CD4-positive, alpha-beta T cell treated with Interleukin-4 for 1 hour (primary cell): ENCODE measurements at regions not wholly inside any gene's neighbourhood (a gene's known extent, or its start where the extent isn't known, plus 50 kb on each side); places are given as distances from the start of the nearest gene placed in this dataset.
"Not testable (repeated sequence)": the region's sequence is repeated elsewhere in the genome, so short reads cannot be mapped to it uniquely, and the experiment has no call there.

Source experiments
- DNase-seq, 2 donors: peaks; one replicate each; pipeline ENCODE4 v3.0.0-alpha.2; 2020 to 2022

DNA sequence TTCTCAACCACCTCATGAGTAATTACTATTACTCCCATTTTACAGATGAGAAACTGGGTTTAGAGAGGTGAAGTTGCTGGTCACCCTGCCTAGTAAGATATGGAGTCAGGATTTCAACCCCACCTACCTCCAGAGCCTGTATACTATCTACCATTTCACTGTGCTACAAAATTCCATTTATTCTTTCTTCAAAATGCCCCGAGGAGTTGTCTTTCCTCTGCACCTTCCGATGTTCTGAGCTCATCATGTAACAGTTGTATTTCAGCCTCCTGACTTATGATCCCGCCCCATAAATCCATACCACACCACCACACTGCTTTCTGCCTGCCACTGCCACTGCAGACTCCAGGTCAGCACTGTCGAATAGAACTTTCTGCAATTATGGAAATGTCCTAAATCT is 71.3 kb upstream of the SLC25A36 start:
- DNase-seq, result no peak

DNA sequence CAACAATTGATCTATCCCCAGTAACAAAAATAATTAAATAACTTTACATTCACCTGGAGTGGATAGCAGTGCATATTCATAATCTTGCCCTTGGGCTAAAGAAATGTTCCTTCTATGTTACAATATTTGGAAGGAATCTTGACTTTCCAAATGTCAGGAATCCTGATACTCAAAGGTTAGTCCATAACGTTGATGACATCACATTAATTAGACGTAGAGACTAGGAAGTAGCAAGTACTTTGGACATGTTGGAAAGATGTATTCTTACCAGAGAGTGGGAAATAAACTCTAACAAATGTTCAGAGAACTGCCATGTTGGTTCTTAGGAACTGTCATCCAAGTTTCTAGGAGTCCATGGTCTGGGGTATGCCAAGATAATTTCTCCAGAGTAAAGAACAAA is 70.6 kb upstream of the SLC25A36 start:
- DNase-seq, result no peak

DNA sequence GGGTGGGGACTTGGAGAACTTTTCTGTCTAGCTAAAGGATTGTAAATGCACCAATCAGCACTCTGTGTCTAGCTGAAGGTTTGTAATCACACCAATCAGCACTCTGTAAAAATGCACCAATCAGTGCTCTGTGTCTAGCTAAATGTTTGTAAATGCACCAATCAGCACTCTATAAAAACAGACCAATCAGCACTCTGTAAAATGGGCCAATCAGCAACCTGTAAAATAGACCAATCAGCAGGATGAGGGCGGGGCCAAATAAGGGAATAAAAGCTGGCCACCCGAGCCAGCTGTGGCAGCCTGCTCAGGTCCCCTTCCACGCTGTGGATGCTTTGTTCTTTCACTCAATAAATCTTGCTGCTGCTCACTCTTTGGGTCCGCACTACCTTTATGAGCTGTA is 69.5 kb upstream of the SLC25A36 start:
- DNase-seq, result not testable (repeated sequence)

- no peak for DNase-seq
Measured at GRCh38 chr3:140883428-140884040, 58.1 kb upstream of the SLC25A36 start.

DNA sequence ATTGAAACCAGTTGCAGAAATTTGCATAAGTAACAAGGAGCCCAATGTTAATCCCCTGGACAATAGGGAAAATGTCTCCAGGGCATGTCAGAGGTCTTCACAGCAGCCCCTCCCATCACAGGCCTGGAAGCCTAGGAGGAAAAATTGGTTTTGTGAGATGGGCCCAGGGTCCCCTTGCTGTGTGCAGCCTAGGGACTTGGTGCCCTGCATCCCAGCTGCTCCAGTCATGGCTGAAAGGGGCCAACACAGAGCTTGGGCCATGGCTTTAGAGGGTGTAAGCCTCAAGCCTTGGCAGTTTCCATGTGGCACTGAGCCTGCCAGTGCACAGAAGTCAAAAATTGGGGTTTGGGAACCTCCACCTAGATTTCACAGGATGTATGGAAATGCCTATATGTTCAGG is 55.9 kb upstream of the SLC25A36 start:
- DNase-seq, result not testable (repeated sequence)
